Right atrium auricular region (tissue), 2 donors: ENCODE measurements at regions not wholly inside any gene's neighbourhood (a gene's known extent, or its start where the extent isn't known, plus 50 kb on each side); places are given as distances from the start of the nearest gene placed in this dataset.

Source experiments
- DNase-seq: peaks from one replicate; pipeline ENCODE4 v3.0.0-alpha.2; 2019; ENCODE audit warnings: low spot score
- H3K27ac ChIP-seq, 2 donors: fragments of 200-600 bp; sonication (generic); 1 replicate in 1 of 2; 2 replicates in 1 of 2; pipeline ENCODE4 v1.5.1; 2016 to 2019
- H3K27me3 ChIP-seq, 2 donors: fragments of 200-600 bp; sonication (generic); one replicate each; pipeline versions ENCODE4 v1.5.1 to v1.6.0; 2017 to 2019
- H3K36me3 ChIP-seq: fragments of 200-600 bp; sonication (generic); one replicate; pipeline ENCODE4 v1.5.1; 2016
- H3K4me1 ChIP-seq, 2 donors: fragments of 200-600 bp; sonication (generic); one replicate each; pipeline versions ENCODE4 v1.5.1 to v1.6.0; 2017 to 2019
- H3K4me3 ChIP-seq, 2 donors: fragments of 200-600 bp; sonication (generic); 1 replicate in 1 of 2; 2 replicates in 1 of 2; pipeline ENCODE4 v1.5.1; 2017 to 2019; ENCODE audit warnings: mild to moderate bottlenecking in 1 of 2, moderate library complexity in 1 of 2
- H3K9me3 ChIP-seq, 2 donors: fragments of 200-600 bp; sonication (generic); one replicate each; pipeline ENCODE4 v1.5.1; 2019
- CTCF ChIP-seq, 2 donors: fragments of 200-600 bp; sonication (generic); IDR thresholded peaks; one replicate each; pipeline ENCODE4 v1.5.1; 2019; ENCODE audit warnings: antibody characterized with exemption in 2 of 2

GRCh38 chr7:54072710-54073109 is 469.5 kb upstream of the VSTM2A start:
- no peak for TF ChIP-seq CTCF (IDR thresholded peaks at IDR 0.05)
- DNase-seq, result no peak
- no peak overlapping the region for H3K27ac ChIP-seq
- no peaks in the 10 kb centered on the region for H3K9me3 ChIP-seq
- no peak overlapping the region for H3K4me3 ChIP-seq
- H3K27me3 ChIP-seq, result no peaks in the 10 kb centered on the region
- no peaks in the 10 kb centered on the region for H3K36me3 ChIP-seq
- no peaks in the 10 kb centered on the region for H3K4me1 ChIP-seq

- Histone ChIP-seq H3K27ac (no peak overlapping the region), H3K4me3 (no peak overlapping the region), H3K9me3 (no peaks in the 10 kb centered on the region), H3K4me1 (no peaks in the 10 kb centered on the region), H3K36me3 (no peaks in the 10 kb centered on the region), H3K27me3 (no peaks in the 10 kb centered on the region)
- DNase-seq, result no peak
- no peak for TF ChIP-seq CTCF (IDR thresholded peaks at IDR 0.05)
These were observed 465.6 kb upstream of the VSTM2A start for GRCh38 chr7:54076616-54077015.

GRCh38 chr7:54080525-54080924 is 461.6 kb upstream of the VSTM2A start:
- Histone ChIP-seq H3K27me3 (no peaks in the 10 kb centered on the region), H3K27ac (no peak overlapping the region), H3K36me3 (no peaks in the 10 kb centered on the region), H3K4me1 (no peaks in the 10 kb centered on the region), H3K4me3 (no peak overlapping the region), H3K9me3 (no peaks in the 10 kb centered on the region)
- TF ChIP-seq CTCF (IDR thresholded peaks at IDR 0.05), result no peak
- DNase-seq, result no peak

- Histone ChIP-seq H3K4me3 (no peak overlapping the region), H3K4me1 (no peaks in the 10 kb centered on the region), H3K9me3 (no peaks in the 10 kb centered on the region), H3K27me3 (no peaks in the 10 kb centered on the region), H3K36me3 (no peaks in the 10 kb centered on the region), H3K27ac (no peak overlapping the region)
- TF ChIP-seq CTCF (IDR thresholded peaks at IDR 0.05), result no peak
- DNase-seq, result no peak
These were observed 461.2 kb upstream of the VSTM2A start for GRCh38 chr7:54080971-54081370.

DNA sequence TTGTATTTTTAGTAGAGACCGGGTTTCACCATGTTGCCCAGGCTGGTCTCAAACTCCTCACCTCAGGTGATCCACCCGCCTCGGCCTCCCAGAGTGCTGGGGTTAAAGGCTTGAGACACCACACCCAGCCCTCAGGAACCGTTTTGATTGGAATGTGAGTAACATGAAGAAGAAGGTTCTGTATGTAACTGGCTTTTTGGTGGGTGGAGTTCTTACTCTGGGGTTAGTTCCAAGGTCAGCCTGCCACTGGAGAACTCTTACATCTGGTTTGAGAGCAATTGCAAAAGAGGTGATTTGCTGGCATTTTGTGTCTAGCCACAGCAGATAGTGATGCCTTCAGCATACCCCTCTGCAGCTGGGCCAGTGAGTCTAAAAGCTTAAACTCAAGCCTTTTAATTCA is 457.8 kb upstream of the VSTM2A start:
- no peak overlapping the region for H3K27ac ChIP-seq

More for the DNA sequence above, 457.8 kb upstream of the VSTM2A start:
- no peak for DNase-seq
- Histone ChIP-seq H3K4me3 (no peak overlapping the region), H3K4me1 (no peaks in the 10 kb centered on the region), H3K27me3 (no peaks in the 10 kb centered on the region), H3K36me3 (no peaks in the 10 kb centered on the region), H3K9me3 (no peaks in the 10 kb centered on the region)
- no peak for TF ChIP-seq CTCF (IDR thresholded peaks at IDR 0.05)
